GM12873 (cell line): ENCODE measurements at regions not wholly inside any gene's neighbourhood (a gene's known extent, or its start where the extent isn't known, plus 50 kb on each side); places are given as distances from the start of the nearest gene placed in this dataset.

Experiments
- CTCF ChIP-seq: IDR thresholded peaks from 2 replicates; pipeline ENCODE4 v1.5.1; 2012; ENCODE audit warnings: low read depth, mild to moderate bottlenecking, moderate library complexity, low read length, control low read depth; ENCODE audit not compliant: insufficient read depth; ENCODE audit errors: missing control alignments

DNA sequence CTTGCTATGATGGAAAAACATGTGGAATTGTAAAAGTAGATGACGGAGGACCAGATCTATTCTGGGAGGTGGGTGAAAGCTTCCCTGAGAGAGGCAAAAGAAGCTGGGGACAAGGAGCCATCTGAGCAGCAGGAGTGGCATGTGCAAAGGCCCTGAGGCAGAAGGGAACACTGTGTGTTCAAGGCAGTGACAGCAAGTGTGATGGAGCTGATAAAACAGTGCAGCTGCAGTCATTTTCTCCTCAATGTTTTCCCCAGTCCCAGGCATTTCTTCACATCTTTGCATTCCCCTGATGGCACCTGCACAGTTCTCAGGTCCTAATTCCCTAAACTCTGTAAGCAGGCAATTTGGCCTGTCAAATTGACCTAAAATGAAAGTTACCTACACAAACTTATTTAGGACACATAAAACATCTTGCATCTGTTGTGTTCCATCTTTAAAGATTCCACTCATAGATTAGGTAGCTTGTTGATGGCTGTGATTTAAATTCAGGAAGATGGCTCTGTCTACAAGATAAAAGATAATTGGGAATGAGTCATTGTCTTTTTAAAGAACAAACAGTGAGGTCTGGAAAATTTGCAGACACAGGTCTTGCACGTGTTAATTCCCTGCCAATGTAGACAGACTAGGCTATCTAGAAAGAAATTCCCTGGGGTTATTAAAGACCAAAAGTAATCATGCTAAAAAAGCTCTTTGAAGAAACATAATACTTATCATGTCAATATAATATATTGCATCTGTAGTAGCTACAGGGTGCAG is 289.6 kb upstream of the SGCD start:
- no peak for TF ChIP-seq CTCF

- TF ChIP-seq CTCF: no peak
These were observed 284.2 kb upstream of the SGCD start for GRCh38 chr5:156042726-156043125.

- TF ChIP-seq CTCF: no peak
These were observed 283.6 kb upstream of the SGCD start for GRCh38 chr5:156043351-156043750.

DNA sequence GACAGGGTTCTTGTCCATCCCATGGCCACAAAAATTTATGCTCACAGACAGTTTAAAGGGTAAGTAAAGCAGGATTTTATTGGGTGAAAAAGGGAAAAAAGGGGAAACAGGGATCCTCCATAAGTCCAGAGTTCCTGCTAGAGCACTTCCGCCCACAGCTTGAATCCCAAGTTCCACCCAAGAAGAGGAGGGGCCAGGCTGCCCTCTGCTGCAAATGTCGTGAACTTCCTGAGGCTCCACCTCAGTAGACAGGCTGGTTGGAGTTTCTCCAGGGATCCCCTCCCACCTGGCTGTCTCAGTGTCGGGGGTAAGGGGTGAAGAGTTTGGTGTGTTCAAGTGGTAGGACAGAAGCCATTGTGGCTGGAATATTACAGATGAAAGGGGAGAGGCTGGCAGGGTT is 275.0 kb upstream of the SGCD start:
- TF ChIP-seq CTCF: peak; percentile 25

GRCh38 chr5:156052656-156053055 is 274.3 kb upstream of the SGCD start:
- TF ChIP-seq CTCF: no peak

DNA sequence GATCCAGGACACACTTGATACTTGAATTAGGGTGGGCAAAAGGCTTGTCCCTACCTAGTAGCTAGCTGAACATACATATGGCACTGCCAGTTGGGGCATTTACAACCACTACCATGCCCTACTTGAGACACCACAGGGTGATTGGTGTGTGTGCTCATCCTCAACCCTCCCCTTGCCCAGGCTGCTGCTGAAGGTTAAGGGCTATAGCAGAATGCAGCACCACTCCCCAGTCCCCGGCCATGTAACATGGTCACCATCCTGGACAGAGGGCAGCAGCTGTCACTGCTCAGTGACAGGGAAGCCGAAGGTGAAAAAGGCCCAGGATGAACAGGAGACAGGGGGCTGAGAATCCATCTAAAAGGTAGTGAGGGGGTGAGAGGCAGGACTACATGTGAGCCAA is 273.9 kb upstream of the SGCD start:
- TF ChIP-seq CTCF: no peak

DNA sequence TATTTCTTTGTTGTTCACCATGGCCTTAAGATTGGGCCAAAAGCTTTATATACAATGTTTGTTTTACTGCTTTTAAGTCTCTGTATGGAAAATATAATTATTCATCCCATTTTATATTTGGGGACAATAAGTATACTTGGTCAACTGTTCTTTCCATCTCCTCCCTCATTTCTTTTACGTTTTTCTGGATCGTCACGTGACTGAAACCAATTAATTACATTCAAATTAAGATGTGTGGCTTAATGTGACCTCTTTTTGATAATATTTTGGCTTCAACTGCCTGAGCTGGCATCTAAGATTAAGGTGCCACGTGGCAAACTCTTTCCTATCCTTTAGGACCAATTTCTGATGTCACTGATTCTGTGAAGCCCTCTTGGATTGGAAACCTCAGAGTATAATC is 250.1 kb upstream of the SGCD start:
- TF ChIP-seq CTCF: no peak

DNA sequence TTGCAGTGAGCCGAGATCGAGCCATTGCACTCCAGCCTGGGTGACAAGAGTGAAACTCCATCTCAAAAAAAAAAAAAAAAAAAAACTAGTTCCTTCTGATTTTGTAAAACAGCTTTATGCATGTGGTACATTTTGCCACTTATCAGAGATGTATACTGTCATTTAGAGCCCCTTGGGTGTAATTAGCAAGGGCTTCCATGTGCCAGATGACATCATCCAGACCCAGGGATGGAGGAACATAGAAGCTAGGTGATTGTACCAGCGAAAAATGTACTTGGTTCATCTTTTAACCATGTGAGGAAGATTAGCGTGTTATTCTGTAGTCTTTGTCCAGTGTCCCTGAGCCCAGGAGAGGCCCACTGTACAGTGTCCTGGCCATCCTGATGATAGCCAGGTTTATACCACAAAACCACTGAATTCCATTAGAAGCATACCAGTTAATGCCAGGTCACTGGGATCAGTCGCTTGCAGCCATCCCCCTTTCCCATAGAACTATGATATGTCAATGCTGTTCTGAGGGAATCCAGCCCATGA is 239.3 kb upstream of the SGCD start:
- TF ChIP-seq CTCF: no peak
